ENCODE measurements at regions not wholly inside any gene's neighbourhood (a gene's known extent, or its start where the extent isn't known, plus 50 kb on each side); places are given as distances from the start of the nearest gene placed in this dataset.

GRCh38 chr13:42673677-42674076 is 99.7 kb downstream of the TNFSF11 start:
- TF ChIP-seq POLR2A (IDR thresholded peaks at IDR 0.05) (no peak), CTCF (IDR thresholded peaks at IDR 0.05 in 4 of 5, conservative IDR thresholded peaks at IDR 0.05 in 1 of 5) (no peak)

Measured in gastrocnemius medialis (tissue), 4 donors.